ENCODE measurements at regions not wholly inside any gene's neighbourhood (a gene's known extent, or its start where the extent isn't known, plus 50 kb on each side); places are given as distances from the start of the nearest gene placed in this dataset.

DNA sequence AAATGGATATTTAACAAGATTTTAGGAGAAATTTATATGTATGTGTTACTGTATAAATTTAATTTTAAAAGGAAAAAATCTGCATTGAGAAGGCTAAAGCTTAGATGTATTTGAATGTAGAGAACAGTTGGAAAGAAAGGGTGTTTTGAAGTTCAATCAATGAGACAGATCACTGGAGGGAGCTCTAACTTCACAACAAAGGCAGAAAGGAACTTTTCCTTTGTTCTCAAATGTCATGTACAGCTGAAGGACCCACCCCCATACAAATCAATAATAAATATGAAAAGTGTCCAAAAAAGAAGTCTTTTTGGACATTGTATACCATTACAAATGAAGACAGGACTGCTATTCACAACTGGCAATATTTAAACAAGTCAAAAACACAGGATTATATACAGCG lies 403.4 kb downstream of the DNAJB9 start:
- TF ChIP-seq MAZ (IDR thresholded peaks at IDR 0.05; ENCODE audit: borderline replicate concordance, low read depth, low read length) = no peak
- no peak for TF ChIP-seq MAZ (CRISPR knock-in tag; IDR thresholded peaks at IDR 0.05; ENCODE audit: low read depth)
- peak; percentile 13; the same call in 1 of the 2 replicates for TF ChIP-seq CTCF (CRISPR knock-in tag; IDR thresholded peaks at IDR 0.05)
- TF ChIP-seq ZNF274 (CRISPR knock-in tag; IDR thresholded peaks at IDR 0.05) = no peak
- TF ChIP-seq HDAC2 (CRISPR knock-in tag; IDR thresholded peaks at IDR 0.05) = no peak
